ENCODE measurements at regions not wholly inside any gene's neighbourhood (a gene's known extent, or its start where the extent isn't known, plus 50 kb on each side); places are given as distances from the start of the nearest gene placed in this dataset.

DNA sequence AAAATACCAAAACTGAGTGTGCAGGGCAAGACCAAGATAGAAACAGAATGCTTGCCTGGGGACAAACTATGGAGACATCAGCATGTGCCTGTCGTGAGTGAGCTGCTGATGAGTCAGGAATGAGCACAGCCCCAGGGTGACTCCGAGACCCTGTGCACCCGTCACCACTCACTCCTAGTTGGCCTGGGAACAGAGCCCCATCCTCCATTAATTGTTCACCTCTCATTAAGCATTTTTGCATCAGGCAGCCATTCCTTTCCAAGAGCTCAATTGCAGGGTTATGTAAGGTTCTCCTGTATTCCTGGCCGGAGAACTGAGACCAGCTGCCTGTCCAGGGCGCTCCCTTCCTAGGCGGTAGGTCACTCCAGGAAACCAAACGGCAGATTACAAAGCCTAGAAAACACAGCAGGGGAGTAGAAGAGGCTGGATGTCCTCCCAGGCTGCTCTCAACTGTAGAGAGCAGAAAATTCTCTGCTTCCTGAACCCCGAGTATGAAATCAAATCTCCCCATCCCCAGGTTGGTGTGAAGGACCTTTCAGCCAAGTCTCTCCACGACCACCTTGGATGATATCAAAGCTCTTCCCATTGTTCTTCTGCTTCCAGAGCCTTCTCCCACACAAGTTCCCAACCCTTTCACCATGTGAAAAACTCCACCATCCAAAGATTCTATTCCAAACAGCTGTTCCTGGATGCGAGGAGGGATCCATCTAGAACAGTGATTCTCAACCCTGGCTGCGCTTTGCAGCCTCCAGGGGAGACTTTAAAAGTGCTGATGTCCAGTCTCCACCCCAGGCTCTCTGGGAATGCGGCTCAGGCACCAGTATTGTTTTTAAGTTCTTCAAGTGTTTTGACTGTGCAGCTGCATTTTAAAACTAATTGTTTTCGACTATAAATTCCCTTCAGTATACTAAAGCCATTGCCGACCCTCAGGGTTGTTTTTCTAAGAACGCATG, 532.6 kb upstream of the JARID2 start:
- no peaks in the 10 kb centered on the region for H3K27me3 ChIP-seq (replicated peaks; ENCODE audit: control insufficient read depth, insufficient read depth, low read length)
- no peak for DNase-seq
- no peaks in the 10 kb centered on the region for H3K9me3 ChIP-seq
- ChIA-PET POLR2A (no interaction called here), CTCF (no interaction called here)
- H3K9me3 Mint-ChIP-seq (ENCODE audit: unreplicated experiment): no peaks in the 10 kb centered on the region
- no peaks in the 10 kb centered on the region for H3K36me3 Mint-ChIP-seq (ENCODE audit: insufficient read depth, unreplicated experiment)
- no peaks in the 10 kb centered on the region for H3K4me1 ChIP-seq
- no peak overlapping the region for H3K4me3 Mint-ChIP-seq (ENCODE audit: unreplicated experiment)
- TF ChIP-seq, protein P1, sequence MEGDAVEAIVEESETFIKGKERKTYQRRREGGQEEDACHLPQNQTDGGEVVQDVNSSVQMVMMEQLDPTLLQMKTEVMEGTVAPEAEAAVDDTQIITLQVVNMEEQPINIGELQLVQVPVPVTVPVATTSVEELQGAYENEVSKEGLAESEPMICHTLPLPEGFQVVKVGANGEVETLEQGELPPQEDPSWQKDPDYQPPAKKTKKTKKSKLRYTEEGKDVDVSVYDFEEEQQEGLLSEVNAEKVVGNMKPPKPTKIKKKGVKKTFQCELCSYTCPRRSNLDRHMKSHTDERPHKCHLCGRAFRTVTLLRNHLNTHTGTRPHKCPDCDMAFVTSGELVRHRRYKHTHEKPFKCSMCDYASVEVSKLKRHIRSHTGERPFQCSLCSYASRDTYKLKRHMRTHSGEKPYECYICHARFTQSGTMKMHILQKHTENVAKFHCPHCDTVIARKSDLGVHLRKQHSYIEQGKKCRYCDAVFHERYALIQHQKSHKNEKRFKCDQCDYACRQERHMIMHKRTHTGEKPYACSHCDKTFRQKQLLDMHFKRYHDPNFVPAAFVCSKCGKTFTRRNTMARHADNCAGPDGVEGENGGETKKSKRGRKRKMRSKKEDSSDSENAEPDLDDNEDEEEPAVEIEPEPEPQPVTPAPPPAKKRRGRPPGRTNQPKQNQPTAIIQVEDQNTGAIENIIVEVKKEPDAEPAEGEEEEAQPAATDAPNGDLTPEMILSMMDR (IDR thresholded peaks at IDR 0.05; ENCODE audit: insufficient read depth in 1 of 2, low read depth in 1 of 2, low read length in 1 of 2, severe bottlenecking in 1 of 2, unreplicated experiment in 1 of 2): no peak
- H3K4me1 Mint-ChIP-seq (ENCODE audit: low read depth, unreplicated experiment): no peaks in the 10 kb centered on the region
- no peaks in the 10 kb centered on the region for H3K27me3 Mint-ChIP-seq (ENCODE audit: insufficient read depth, unreplicated experiment)
- H3K36me3 ChIP-seq (ENCODE audit: control insufficient read depth, insufficient read depth, low read length): no peaks in the 10 kb centered on the region
- no peak overlapping the region for H3K27ac Mint-ChIP-seq (ENCODE audit: unreplicated experiment)
- H3K4me3 ChIP-seq (ENCODE audit: low read depth, low read length): no peak overlapping the region
- intact Hi-C loops (cut with micrococcal nuclease; ENCODE audit: unreplicated experiment): no loop called here
- BruUV-seq (replicated peaks): no TSS peak

DNA sequence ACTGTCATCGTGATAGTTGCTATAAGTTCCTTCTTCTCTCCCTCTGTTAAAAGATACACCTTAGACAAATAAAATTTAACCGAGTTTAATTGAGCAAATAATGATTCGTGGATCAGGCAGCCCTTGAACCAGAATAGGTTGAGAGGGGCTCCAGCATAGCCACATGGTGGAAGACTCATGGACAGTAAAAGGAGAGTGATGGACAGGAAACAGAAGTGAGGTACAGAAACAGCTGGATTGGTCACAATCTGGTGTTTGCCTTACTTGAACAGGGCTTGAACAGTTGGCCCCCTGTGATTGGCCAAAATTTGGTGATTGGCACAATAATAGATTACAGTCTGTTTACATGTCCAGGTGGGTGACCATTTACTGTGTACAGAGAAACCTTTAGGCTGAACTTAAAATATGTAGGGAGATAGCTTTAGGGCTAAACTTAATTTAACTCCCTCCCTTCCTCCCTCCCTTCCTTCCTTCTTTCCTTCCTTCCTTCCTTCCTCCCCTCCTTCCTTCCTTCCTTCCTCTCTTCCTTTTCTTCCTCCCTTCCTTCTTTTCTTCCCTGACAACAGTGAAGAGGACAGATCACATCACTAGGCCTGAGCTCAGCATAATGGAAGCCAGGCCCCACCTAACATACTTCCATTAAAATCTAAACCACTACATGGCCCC, 531.8 kb upstream of the JARID2 start:
- H3K4me1 Mint-ChIP-seq (ENCODE audit: low read depth, unreplicated experiment): no peaks in the 10 kb centered on the region
- Histone ChIP-seq H3K27me3 (replicated peaks; ENCODE audit: control insufficient read depth, insufficient read depth, low read length) (no peaks in the 10 kb centered on the region), H3K4me3 (ENCODE audit: low read depth, low read length) (no peak overlapping the region), H3K36me3 (ENCODE audit: control insufficient read depth, insufficient read depth, low read length) (no peaks in the 10 kb centered on the region), H3K4me1 (no peaks in the 10 kb centered on the region), H3K9me3 (no peaks in the 10 kb centered on the region)
- no peak for DNase-seq
- H3K36me3 Mint-ChIP-seq (ENCODE audit: insufficient read depth, unreplicated experiment): no peaks in the 10 kb centered on the region
- no peaks in the 10 kb centered on the region for H3K27me3 Mint-ChIP-seq (ENCODE audit: insufficient read depth, unreplicated experiment)
- no peak overlapping the region for H3K27ac Mint-ChIP-seq (ENCODE audit: unreplicated experiment)
- BruUV-seq (replicated peaks): no TSS peak
- H3K9me3 Mint-ChIP-seq (ENCODE audit: unreplicated experiment): no peaks in the 10 kb centered on the region
- ChIA-PET CTCF (no interaction called here), POLR2A (no interaction called here)
- intact Hi-C loops (cut with micrococcal nuclease; ENCODE audit: unreplicated experiment): no loop called here
- TF ChIP-seq, protein P1 (IDR thresholded peaks at IDR 0.05; ENCODE audit: insufficient read depth in 1 of 2, low read depth in 1 of 2, low read length in 1 of 2, severe bottlenecking in 1 of 2, unreplicated experiment in 1 of 2): no peak
- no peak overlapping the region for H3K4me3 Mint-ChIP-seq (ENCODE audit: unreplicated experiment)

DNA sequence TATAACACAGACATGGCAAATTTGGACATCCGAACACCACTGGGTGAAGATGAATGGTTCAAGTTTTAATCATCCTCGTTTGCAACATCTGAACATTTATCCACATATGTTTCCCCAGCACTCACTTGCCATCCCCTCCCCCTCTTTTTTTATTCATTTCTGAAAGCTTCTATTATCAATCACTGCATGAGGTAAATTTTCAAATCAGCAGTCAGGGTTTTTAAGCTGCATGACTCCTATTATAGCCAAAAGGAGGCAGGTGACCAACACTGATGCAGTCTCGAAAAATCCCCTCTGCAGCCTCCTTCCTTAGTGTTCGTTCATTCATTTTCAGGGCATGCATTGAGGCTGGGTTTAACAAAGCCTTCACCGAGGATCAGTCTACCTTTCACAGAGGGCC, 530.8 kb upstream of the JARID2 start:
- peaks cover under 1% of the 10 kb centered on the region; the same call in 1 of the 2 replicates for H3K4me1 ChIP-seq
- Mint-ChIP-seq H3K4me3 (ENCODE audit: unreplicated experiment) (no peak overlapping the region), H3K27ac (ENCODE audit: unreplicated experiment) (no peak overlapping the region), H3K36me3 (ENCODE audit: insufficient read depth, unreplicated experiment) (no peaks in the 10 kb centered on the region), H3K4me1 (ENCODE audit: low read depth, unreplicated experiment) (no peaks in the 10 kb centered on the region), H3K27me3 (ENCODE audit: insufficient read depth, unreplicated experiment) (no peaks in the 10 kb centered on the region), H3K9me3 (ENCODE audit: unreplicated experiment) (no peaks in the 10 kb centered on the region)
- no peak for DNase-seq
- ChIA-PET CTCF (no interaction called here), POLR2A (no interaction called here)
- intact Hi-C loops (cut with micrococcal nuclease; ENCODE audit: unreplicated experiment): no loop called here
- H3K36me3 ChIP-seq (ENCODE audit: control insufficient read depth, insufficient read depth, low read length): no peaks in the 10 kb centered on the region
- TF ChIP-seq, protein P1 (IDR thresholded peaks at IDR 0.05; ENCODE audit: insufficient read depth in 1 of 2, low read depth in 1 of 2, low read length in 1 of 2, severe bottlenecking in 1 of 2, unreplicated experiment in 1 of 2): no peak
- no TSS peak for BruUV-seq (replicated peaks)
- no peaks in the 10 kb centered on the region for H3K27me3 ChIP-seq (replicated peaks; ENCODE audit: control insufficient read depth, insufficient read depth, low read length)
- no peaks in the 10 kb centered on the region for H3K9me3 ChIP-seq
- H3K4me3 ChIP-seq (ENCODE audit: low read depth, low read length): no peak overlapping the region

Data from Caco-2 (cell line).